Type B pancreatic cell (in vitro differentiated cells): ENCODE measurements at regions not wholly inside any gene's neighbourhood (a gene's known extent, or its start where the extent isn't known, plus 50 kb on each side); places are given as distances from the start of the nearest gene placed in this dataset.
"Not testable (repeated sequence)": the region's sequence is repeated elsewhere in the genome, so short reads cannot be mapped to it uniquely, and the experiment has no call there.

Experiments used
- DNase-seq: peaks from one replicate; pipeline ENCODE4 v3.0.0; 2021; ENCODE audit warnings: mixed read lengths; ENCODE audit not compliant: unreplicated experiment; ENCODE audit errors: extremely low spot score
- H3K27ac Mint-ChIP-seq: 2 replicates; pipeline ENCODE4 v1.8.0; 2021; ENCODE audit warnings: mild to moderate bottlenecking, mixed read lengths
- H3K27me3 Mint-ChIP-seq: 2 replicates; pipeline ENCODE4 v1.8.0; 2021; ENCODE audit warnings: mixed read lengths
- H3K36me3 Mint-ChIP-seq: 2 replicates; pipeline ENCODE4 v1.8.0; 2021; ENCODE audit warnings: mixed read lengths
- H3K4me1 Mint-ChIP-seq: one replicate; pipeline ENCODE4 v1.8.0; 2021; ENCODE audit warnings: mixed read lengths; ENCODE audit not compliant: unreplicated experiment
- H3K4me3 Mint-ChIP-seq: 2 replicates; pipeline ENCODE4 v1.8.0; 2021; ENCODE audit warnings: mild to moderate bottlenecking, mixed read lengths
- H3K9me3 Mint-ChIP-seq: 2 replicates; pipeline ENCODE4 v1.8.0; 2021; ENCODE audit warnings: mixed read lengths
- CTCF ChIP-seq: fragments of 200-600 bp; sonication (generic); conservative IDR thresholded peaks from 2 replicates; pipeline ENCODE4 v1.5.0; 2021; ENCODE audit warnings: antibody characterized with exemption, mild to moderate bottlenecking

- no peak for TF ChIP-seq CTCF
- DNase-seq, result no peak
- Mint-ChIP-seq H3K36me3 (no peaks in the 10 kb centered on the region), H3K9me3 (no peaks in the 10 kb centered on the region), H3K27ac (no peak overlapping the region), H3K4me3 (no peak overlapping the region), H3K4me1 (no peaks in the 10 kb centered on the region), H3K27me3 (peaks cover 4% of the 10 kb centered on the region)
Observed at GRCh38 chr7:23938215-23938614, 228.2 kb downstream of the STK31 start.

GRCh38 chr7:23938937-23939552 is 229.0 kb downstream of the STK31 start:
- H3K27ac Mint-ChIP-seq, result no peak overlapping the region
- no peaks in the 10 kb centered on the region for H3K9me3 Mint-ChIP-seq
- peaks cover 4% of the 10 kb centered on the region for H3K27me3 Mint-ChIP-seq
- no peak for DNase-seq
- no peaks in the 10 kb centered on the region for H3K4me1 Mint-ChIP-seq
- H3K36me3 Mint-ChIP-seq, result no peaks in the 10 kb centered on the region
- no peak overlapping the region for H3K4me3 Mint-ChIP-seq
- TF ChIP-seq CTCF, result peak; percentile 72

DNA sequence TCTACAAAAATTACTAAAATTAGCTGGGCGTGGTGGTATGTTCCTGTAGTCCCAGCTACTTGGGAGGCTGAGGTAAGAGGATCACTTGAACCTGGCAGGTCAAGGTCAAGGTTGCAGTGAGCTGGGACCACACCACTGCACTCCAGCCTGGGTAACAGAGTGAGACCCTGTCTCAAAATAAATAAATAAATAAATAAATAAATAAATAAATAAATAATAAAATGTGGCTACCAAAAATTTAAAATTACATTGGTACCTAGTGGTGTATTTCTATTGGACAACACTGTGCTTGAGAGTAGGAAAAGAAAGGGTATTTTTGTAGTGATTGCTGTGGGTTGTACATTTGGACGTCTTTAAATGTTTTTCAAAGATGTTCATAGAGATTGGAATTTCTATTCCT is 229.7 kb downstream of the STK31 start:
- not testable (repeated sequence) for H3K27ac Mint-ChIP-seq, H3K4me1 Mint-ChIP-seq, H3K27me3 Mint-ChIP-seq, DNase-seq, H3K4me3 Mint-ChIP-seq, H3K36me3 Mint-ChIP-seq, H3K9me3 Mint-ChIP-seq

DNA sequence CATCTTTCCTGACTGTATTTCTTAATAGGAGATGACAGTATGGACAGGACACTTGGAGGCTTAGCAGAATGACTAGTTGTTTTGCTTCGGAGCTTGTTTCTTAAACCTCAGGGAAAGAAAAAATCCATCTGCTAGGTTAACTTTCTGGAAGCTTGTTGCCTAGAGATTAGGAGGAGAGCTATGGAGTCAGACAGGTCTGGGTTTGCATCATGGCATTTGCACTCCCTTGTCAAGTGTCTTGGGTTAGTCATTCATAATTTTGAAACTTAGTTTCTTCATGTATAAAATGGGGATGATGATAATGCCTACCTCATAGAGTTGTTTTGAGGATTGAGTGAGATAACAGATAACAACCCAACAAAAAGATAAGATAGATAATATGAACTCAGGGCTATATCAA is 231.5 kb downstream of the STK31 start:
- Mint-ChIP-seq H3K9me3 (peaks cover under 1% of the 10 kb centered on the region), H3K36me3 (no peaks in the 10 kb centered on the region), H3K4me3 (no peak overlapping the region), H3K27me3 (peaks cover 4% of the 10 kb centered on the region), H3K27ac (no peak overlapping the region), H3K4me1 (no peaks in the 10 kb centered on the region)
- no peak for DNase-seq
- no peak for TF ChIP-seq CTCF

- no peak overlapping the region for H3K27ac Mint-ChIP-seq
- no peak for DNase-seq
- no peak for TF ChIP-seq CTCF
- peaks cover 5% of the 10 kb centered on the region for H3K9me3 Mint-ChIP-seq
- H3K4me1 Mint-ChIP-seq, result no peaks in the 10 kb centered on the region
- H3K27me3 Mint-ChIP-seq, result peaks cover 4% of the 10 kb centered on the region
- no peak overlapping the region for H3K4me3 Mint-ChIP-seq
- no peaks in the 10 kb centered on the region for H3K36me3 Mint-ChIP-seq
Observed at GRCh38 chr7:23942032-23942431, 232.0 kb downstream of the STK31 start.

- Mint-ChIP-seq H3K4me3 (no peak overlapping the region), H3K9me3 (peaks cover 6% of the 10 kb centered on the region), H3K4me1 (no peaks in the 10 kb centered on the region), H3K36me3 (no peaks in the 10 kb centered on the region), H3K27me3 (peaks cover 4% of the 10 kb centered on the region), H3K27ac (no peak overlapping the region)
- TF ChIP-seq CTCF, result no peak
- no peak for DNase-seq
Observed at GRCh38 chr7:23944131-23944530, 234.1 kb downstream of the STK31 start.
